ENCODE measurements at regions not wholly inside any gene's neighbourhood (a gene's known extent, or its start where the extent isn't known, plus 50 kb on each side); places are given as distances from the start of the nearest gene placed in this dataset.
A peak's percentile ranks its signal among the peaks of the same experiment; 100 is the strongest.

GRCh38 chr21:24112020-24112419, 1495.3 kb downstream of the MRPL39 start:
- H3K9me3 ChIP-seq (ENCODE audit: control insufficient read depth, low read length): no peaks in the 10 kb centered on the region
- no peaks in the 10 kb centered on the region for H3K27me3 ChIP-seq (ENCODE audit: control insufficient read depth, insufficient read depth)
- no peak overlapping the region for H3K27ac ChIP-seq (ENCODE audit: low read length)
- H3K4me3 ChIP-seq (ENCODE audit: low read length): no peak overlapping the region
- 63% methylated on average over 5 of the region's 5 CpGs for WGBS
- H3K4me1 ChIP-seq (ENCODE audit: control insufficient read depth, insufficient read depth, low read length): no peaks in the 10 kb centered on the region
- ATAC-seq (no peak), DNase-seq (no peak)
- intact Hi-C loops (cut with DNase I): no loop called here

- H3K27ac ChIP-seq (ENCODE audit: low read length): no peak overlapping the region
- no peaks in the 10 kb centered on the region for H3K4me1 ChIP-seq (ENCODE audit: control insufficient read depth, insufficient read depth, low read length)
- no peaks in the 10 kb centered on the region for H3K27me3 ChIP-seq (ENCODE audit: control insufficient read depth, insufficient read depth)
- no peaks in the 10 kb centered on the region for H3K9me3 ChIP-seq (ENCODE audit: control insufficient read depth, low read length)
- no peak for ATAC-seq
- no peak for DNase-seq
- intact Hi-C loops (cut with DNase I): no loop called here
- H3K4me3 ChIP-seq (ENCODE audit: low read length): no peak overlapping the region
Observed at GRCh38 chr21:24110846-24111245, 1496.4 kb downstream of the MRPL39 start.

- no peaks in the 10 kb centered on the region for H3K4me1 ChIP-seq (ENCODE audit: control insufficient read depth, insufficient read depth, low read length)
- 1% methylated on average over 1 of the region's 1 CpG for WGBS
- no peaks in the 10 kb centered on the region for H3K27me3 ChIP-seq (ENCODE audit: control insufficient read depth, insufficient read depth)
- no peaks in the 10 kb centered on the region for H3K9me3 ChIP-seq (ENCODE audit: control insufficient read depth, low read length)
- intact Hi-C loops (cut with DNase I): no loop called here
- no peak overlapping the region for H3K27ac ChIP-seq (ENCODE audit: low read length)
- ATAC-seq (no peak), DNase-seq (no peak)
- H3K4me3 ChIP-seq (ENCODE audit: low read length): no peak overlapping the region
Observed at GRCh38 chr21:24097181-24097580, 1510.1 kb downstream of the MRPL39 start.

GRCh38 chr21:24096651-24097050, 1510.6 kb downstream of the MRPL39 start:
- 73% methylated on average over 1 of the region's 1 CpG for WGBS
- Histone ChIP-seq H3K27me3 (ENCODE audit: control insufficient read depth, insufficient read depth) (no peaks in the 10 kb centered on the region), H3K4me1 (ENCODE audit: control insufficient read depth, insufficient read depth, low read length) (no peaks in the 10 kb centered on the region), H3K27ac (ENCODE audit: low read length) (no peak overlapping the region), H3K4me3 (ENCODE audit: low read length) (no peak overlapping the region), H3K9me3 (ENCODE audit: control insufficient read depth, low read length) (no peaks in the 10 kb centered on the region)
- DNase-seq (no peak), ATAC-seq (no peak)
- intact Hi-C loops (cut with DNase I): no loop called here

- ATAC-seq (no peak), DNase-seq (no peak)
- Histone ChIP-seq H3K27me3 (ENCODE audit: control insufficient read depth, insufficient read depth) (no peaks in the 10 kb centered on the region), H3K4me1 (ENCODE audit: control insufficient read depth, insufficient read depth, low read length) (no peaks in the 10 kb centered on the region), H3K27ac (ENCODE audit: low read length) (no peak overlapping the region), H3K4me3 (ENCODE audit: low read length) (no peak overlapping the region), H3K9me3 (ENCODE audit: control insufficient read depth, low read length) (no peaks in the 10 kb centered on the region)
- intact Hi-C loops (cut with DNase I): no loop called here
Observed at GRCh38 chr21:24093032-24093431, 1514.2 kb downstream of the MRPL39 start.

- no peaks in the 10 kb centered on the region for H3K27me3 ChIP-seq (ENCODE audit: control insufficient read depth, insufficient read depth)
- H3K4me3 ChIP-seq (ENCODE audit: low read length): no peak overlapping the region
- H3K27ac ChIP-seq (ENCODE audit: low read length): no peak overlapping the region
- ATAC-seq (no peak), DNase-seq (no peak)
- H3K9me3 ChIP-seq (ENCODE audit: control insufficient read depth, low read length): no peaks in the 10 kb centered on the region
- H3K4me1 ChIP-seq (ENCODE audit: control insufficient read depth, insufficient read depth, low read length): no peaks in the 10 kb centered on the region
- intact Hi-C loops (cut with DNase I): no loop called here
Observed at GRCh38 chr21:24076179-24076578, 1531.1 kb downstream of the MRPL39 start.

- Histone ChIP-seq H3K4me1 (ENCODE audit: control insufficient read depth, insufficient read depth, low read length) (no peaks in the 10 kb centered on the region), H3K27ac (ENCODE audit: low read length) (no peak overlapping the region), H3K27me3 (ENCODE audit: control insufficient read depth, insufficient read depth) (no peaks in the 10 kb centered on the region), H3K4me3 (ENCODE audit: low read length) (no peak overlapping the region), H3K9me3 (ENCODE audit: control insufficient read depth, low read length) (no peaks in the 10 kb centered on the region)
- ATAC-seq (no peak), DNase-seq (no peak)
- 51% methylated on average over 3 of the region's 3 CpGs for WGBS
- intact Hi-C loops (cut with DNase I): no loop called here
Observed at GRCh38 chr21:24055696-24056095, 1551.6 kb downstream of the MRPL39 start.

- Histone ChIP-seq H3K9me3 (ENCODE audit: control insufficient read depth, low read length) (no peaks in the 10 kb centered on the region), H3K4me1 (ENCODE audit: control insufficient read depth, insufficient read depth, low read length) (no peaks in the 10 kb centered on the region), H3K4me3 (ENCODE audit: low read length) (no peak overlapping the region), H3K27me3 (ENCODE audit: control insufficient read depth, insufficient read depth) (no peaks in the 10 kb centered on the region), H3K27ac (ENCODE audit: low read length) (no peak overlapping the region)
- no peak for DNase-seq
- 43% methylated on average over 2 of the region's 2 CpGs for WGBS
- intact Hi-C loops (cut with DNase I): no loop called here
- no peak for ATAC-seq
Observed at GRCh38 chr21:24050231-24050630, 1557.0 kb downstream of the MRPL39 start.

GRCh38 chr21:24046829-24047443, 1560.3 kb downstream of the MRPL39 start:
- ATAC-seq (no peak), DNase-seq (no peak)
- H3K4me1 ChIP-seq (ENCODE audit: control insufficient read depth, insufficient read depth, low read length): no peaks in the 10 kb centered on the region
- no peaks in the 10 kb centered on the region for H3K27me3 ChIP-seq (ENCODE audit: control insufficient read depth, insufficient read depth)
- H3K27ac ChIP-seq (ENCODE audit: low read length): no peak overlapping the region
- intact Hi-C loops (cut with DNase I): no loop called here
- WGBS: 71% methylated on average over 6 of the region's 6 CpGs
- H3K9me3 ChIP-seq (ENCODE audit: control insufficient read depth, low read length): no peaks in the 10 kb centered on the region
- no peak overlapping the region for H3K4me3 ChIP-seq (ENCODE audit: low read length)

GRCh38 chr21:24045775-24046215, 1561.5 kb downstream of the MRPL39 start:
- DNase-seq: peak; percentile 81 to 92 (median 88)
- peak; percentile 95 to 98 for ATAC-seq
- H3K4me1 ChIP-seq (ENCODE audit: control insufficient read depth, insufficient read depth, low read length): no peaks in the 10 kb centered on the region
- 5% methylated on average over 2 of the region's 2 CpGs for WGBS
- H3K27ac ChIP-seq (ENCODE audit: low read length): no peak overlapping the region
- H3K27me3 ChIP-seq (ENCODE audit: control insufficient read depth, insufficient read depth): no peaks in the 10 kb centered on the region
- H3K4me3 ChIP-seq (ENCODE audit: low read length): no peak overlapping the region
- H3K9me3 ChIP-seq (ENCODE audit: control insufficient read depth, low read length): no peaks in the 10 kb centered on the region
- intact Hi-C loops (cut with DNase I): no loop called here

- Histone ChIP-seq H3K4me3 (ENCODE audit: low read length) (no peak overlapping the region), H3K9me3 (ENCODE audit: control insufficient read depth, low read length) (no peaks in the 10 kb centered on the region), H3K27me3 (ENCODE audit: control insufficient read depth, insufficient read depth) (no peaks in the 10 kb centered on the region), H3K27ac (ENCODE audit: low read length) (no peak overlapping the region), H3K4me1 (ENCODE audit: control insufficient read depth, insufficient read depth, low read length) (no peaks in the 10 kb centered on the region)
- DNase-seq (no peak), ATAC-seq (peak in 1 of 2 donors; percentile 33)
- intact Hi-C loops (cut with DNase I): no loop called here
- 43% methylated on average over 4 of the region's 4 CpGs for WGBS
Observed at GRCh38 chr21:24045373-24045772, 1561.9 kb downstream of the MRPL39 start.

GRCh38 chr21:24042687-24043086, 1564.6 kb downstream of the MRPL39 start:
- ATAC-seq: no peak
- no peaks in the 10 kb centered on the region for H3K9me3 ChIP-seq (ENCODE audit: control insufficient read depth, low read length)
- intact Hi-C loops (cut with DNase I): no loop called here
- DNase-seq: no peak
- H3K4me1 ChIP-seq (ENCODE audit: control insufficient read depth, insufficient read depth, low read length): no peaks in the 10 kb centered on the region
- no peak overlapping the region for H3K27ac ChIP-seq (ENCODE audit: low read length)
- no peaks in the 10 kb centered on the region for H3K27me3 ChIP-seq (ENCODE audit: control insufficient read depth, insufficient read depth)
- H3K4me3 ChIP-seq (ENCODE audit: low read length): no peak overlapping the region
- WGBS: 67% methylated on average over 1 of the region's 1 CpG
